ENCODE measurements at regions not wholly inside any gene's neighbourhood (a gene's known extent, or its start where the extent isn't known, plus 50 kb on each side); places are given as distances from the start of the nearest gene placed in this dataset.

DNA sequence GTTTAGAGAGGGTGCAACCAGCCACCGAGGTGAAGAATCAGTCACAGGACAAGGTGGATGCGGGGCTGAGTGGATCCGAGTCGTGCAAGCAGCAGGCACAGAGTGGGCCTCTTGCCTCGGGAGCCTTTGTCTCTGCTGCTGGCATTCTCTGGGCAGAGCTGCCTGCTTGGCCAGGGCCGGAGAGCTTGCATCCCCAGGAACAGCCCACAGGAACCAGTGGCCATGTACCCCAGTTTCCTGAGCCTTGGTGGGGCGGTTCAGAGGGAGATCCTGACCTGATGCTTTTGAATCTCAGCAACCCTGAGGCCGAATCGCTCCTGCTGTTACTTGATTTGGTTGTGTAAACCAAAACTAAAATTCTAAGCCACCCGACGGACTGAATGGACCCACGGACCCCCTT lies 50.1 kb upstream of the EIF5 start:
- TF ChIP-seq, protein P1, sequence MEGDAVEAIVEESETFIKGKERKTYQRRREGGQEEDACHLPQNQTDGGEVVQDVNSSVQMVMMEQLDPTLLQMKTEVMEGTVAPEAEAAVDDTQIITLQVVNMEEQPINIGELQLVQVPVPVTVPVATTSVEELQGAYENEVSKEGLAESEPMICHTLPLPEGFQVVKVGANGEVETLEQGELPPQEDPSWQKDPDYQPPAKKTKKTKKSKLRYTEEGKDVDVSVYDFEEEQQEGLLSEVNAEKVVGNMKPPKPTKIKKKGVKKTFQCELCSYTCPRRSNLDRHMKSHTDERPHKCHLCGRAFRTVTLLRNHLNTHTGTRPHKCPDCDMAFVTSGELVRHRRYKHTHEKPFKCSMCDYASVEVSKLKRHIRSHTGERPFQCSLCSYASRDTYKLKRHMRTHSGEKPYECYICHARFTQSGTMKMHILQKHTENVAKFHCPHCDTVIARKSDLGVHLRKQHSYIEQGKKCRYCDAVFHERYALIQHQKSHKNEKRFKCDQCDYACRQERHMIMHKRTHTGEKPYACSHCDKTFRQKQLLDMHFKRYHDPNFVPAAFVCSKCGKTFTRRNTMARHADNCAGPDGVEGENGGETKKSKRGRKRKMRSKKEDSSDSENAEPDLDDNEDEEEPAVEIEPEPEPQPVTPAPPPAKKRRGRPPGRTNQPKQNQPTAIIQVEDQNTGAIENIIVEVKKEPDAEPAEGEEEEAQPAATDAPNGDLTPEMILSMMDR (IDR thresholded peaks at IDR 0.05) = no peak
- no peak for TF ChIP-seq POLR2A (IDR thresholded peaks at IDR 0.05)

Measured in right lobe of liver (tissue), 4 donors.